OCI-LY1 (cell line): ENCODE measurements at regions not wholly inside any gene's neighbourhood (a gene's known extent, or its start where the extent isn't known, plus 50 kb on each side); places are given as distances from the start of the nearest gene placed in this dataset.

Source experiments
- CTCF ChIP-seq: fragments of 200-600 bp; sonication (generic), shearing (Covaris generic); IDR thresholded peaks from 2 replicates; pipeline ENCODE4 v1.5.1; 2017; ENCODE audit warnings: mild to moderate bottlenecking, antibody characterized with exemption, low read length, moderate library complexity, mixed read lengths
- EZH2 ChIP-seq: fragments of 200-600 bp; sonication (generic), shearing (Covaris generic); IDR thresholded peaks from 2 replicates; pipeline ENCODE4 v1.8.0; 2017; ENCODE audit warnings: borderline replicate concordance, mixed run types, mild to moderate bottlenecking, antibody characterized with exemption, low read length, moderate library complexity, mixed read lengths

GRCh38 chr17:79548116-79548515 is 62.7 kb downstream of the RBFOX3 start:
- TF ChIP-seq CTCF, result no peak
- TF ChIP-seq EZH2, result no peak
